ENCODE measurements at regions not wholly inside any gene's neighbourhood (a gene's known extent, or its start where the extent isn't known, plus 50 kb on each side); places are given as distances from the start of the nearest gene placed in this dataset.
"Not testable (repeated sequence)": the region's sequence is repeated elsewhere in the genome, so short reads cannot be mapped to it uniquely, and the experiment has no call there.

DNA sequence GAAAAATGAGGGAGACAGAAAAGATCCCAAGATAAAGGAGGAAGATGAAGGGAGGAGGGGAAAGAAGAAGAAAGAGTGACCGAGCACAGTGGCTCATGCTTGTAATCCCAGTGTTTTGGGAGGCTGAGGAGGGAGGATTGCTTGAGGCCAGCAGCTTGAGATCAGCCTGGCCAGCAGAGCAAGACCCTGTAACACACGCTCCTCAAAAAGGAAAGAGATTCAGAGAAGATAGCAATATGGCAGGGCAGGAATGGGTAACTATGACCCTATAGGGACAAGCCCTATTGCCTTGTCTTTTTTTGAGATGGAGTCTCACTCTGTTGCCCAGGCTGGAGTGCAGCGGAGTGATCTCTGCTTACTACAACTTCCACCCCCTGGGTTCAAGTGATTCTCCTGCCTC, 116.9 kb upstream of the MAP1LC3B2 start:
- no peak for DNase-seq (ENCODE audit: low read depth)
- no peak overlapping the region for H3K9ac ChIP-seq (ENCODE audit: low read length)
- H3K4me3 ChIP-seq (ENCODE audit: low read length): no peak overlapping the region
- H3K4me1 ChIP-seq (ENCODE audit: control insufficient read depth, insufficient read depth, low read length): peaks cover 4% of the 10 kb centered on the region
- no peaks in the 10 kb centered on the region for H3K9me3 ChIP-seq (ENCODE audit: control insufficient read depth, low read length)
- no peaks in the 10 kb centered on the region for H3K36me3 ChIP-seq (ENCODE audit: control insufficient read depth, insufficient read depth, low read length, severe bottlenecking)
- no peaks in the 10 kb centered on the region for H3K27me3 ChIP-seq (replicated peaks; ENCODE audit: control insufficient read depth, insufficient read depth, low read length)

GRCh38 chr12:116442946-116443345, 116.2 kb upstream of the MAP1LC3B2 start:
- Histone ChIP-seq H3K9ac (ENCODE audit: low read length) (no peak overlapping the region), H3K4me1 (ENCODE audit: control insufficient read depth, insufficient read depth, low read length) (peaks cover 4% of the 10 kb centered on the region), H3K27me3 (replicated peaks; ENCODE audit: control insufficient read depth, insufficient read depth, low read length) (no peaks in the 10 kb centered on the region), H3K36me3 (ENCODE audit: control insufficient read depth, insufficient read depth, low read length, severe bottlenecking) (no peaks in the 10 kb centered on the region), H3K4me3 (ENCODE audit: low read length) (no peak overlapping the region), H3K9me3 (ENCODE audit: control insufficient read depth, low read length) (no peaks in the 10 kb centered on the region)
- DNase-seq (ENCODE audit: low read depth): peak; percentile 50

DNA sequence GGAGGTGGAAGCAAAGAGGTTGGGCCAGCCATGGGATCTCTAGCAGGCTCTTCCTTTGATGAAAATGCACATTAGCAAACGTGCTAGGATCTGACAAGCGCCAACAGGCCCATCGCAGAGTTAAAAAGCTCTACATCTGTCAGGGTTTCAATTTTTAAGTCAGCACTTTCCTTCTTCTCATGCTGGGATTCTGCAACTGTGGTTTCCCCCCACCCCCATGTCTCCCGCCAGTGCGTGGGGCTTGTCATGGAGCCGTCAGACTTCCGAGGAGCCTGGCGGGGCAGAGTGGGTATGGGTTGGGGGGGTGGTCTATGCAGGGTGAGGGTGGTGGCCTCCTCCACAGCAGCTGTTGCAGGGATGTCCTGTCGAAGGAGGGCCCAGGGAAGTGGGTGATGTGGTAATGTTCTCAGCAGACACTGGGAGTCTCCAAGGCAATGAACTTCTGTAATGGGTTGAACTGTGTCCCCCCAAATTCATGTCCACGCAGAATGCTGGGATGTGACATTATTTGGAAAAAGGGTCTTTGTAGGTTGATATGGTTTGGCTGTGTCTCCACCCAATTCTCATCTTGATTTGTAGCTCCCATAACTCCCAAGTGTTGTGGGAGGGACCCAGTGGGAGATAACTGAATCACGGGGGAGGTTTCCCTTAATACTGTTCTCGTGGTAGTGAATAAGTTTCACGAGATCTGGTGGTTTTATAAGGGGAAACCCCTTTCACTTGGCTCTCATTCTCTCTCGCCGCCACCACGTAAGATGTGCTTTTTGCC, 115.2 kb upstream of the MAP1LC3B2 start:
- Histone ChIP-seq H3K9ac (ENCODE audit: low read length) (no peak overlapping the region), H3K9me3 (ENCODE audit: control insufficient read depth, low read length) (no peaks in the 10 kb centered on the region), H3K4me1 (ENCODE audit: control insufficient read depth, insufficient read depth, low read length) (peaks cover 4% of the 10 kb centered on the region), H3K27me3 (replicated peaks; ENCODE audit: control insufficient read depth, insufficient read depth, low read length) (no peaks in the 10 kb centered on the region), H3K4me3 (ENCODE audit: low read length) (no peak overlapping the region), H3K36me3 (ENCODE audit: control insufficient read depth, insufficient read depth, low read length, severe bottlenecking) (no peaks in the 10 kb centered on the region)
- no peak for DNase-seq (ENCODE audit: low read depth)

- peaks cover 4% of the 10 kb centered on the region for H3K4me1 ChIP-seq (ENCODE audit: control insufficient read depth, insufficient read depth, low read length)
- no peak overlapping the region for H3K9ac ChIP-seq (ENCODE audit: low read length)
- no peaks in the 10 kb centered on the region for H3K9me3 ChIP-seq (ENCODE audit: control insufficient read depth, low read length)
- no peak for DNase-seq (ENCODE audit: low read depth)
- no peak overlapping the region for H3K4me3 ChIP-seq (ENCODE audit: low read length)
- H3K36me3 ChIP-seq (ENCODE audit: control insufficient read depth, insufficient read depth, low read length, severe bottlenecking): no peaks in the 10 kb centered on the region
- no peaks in the 10 kb centered on the region for H3K27me3 ChIP-seq (replicated peaks; ENCODE audit: control insufficient read depth, insufficient read depth, low read length)
Measured at GRCh38 chr12:116444590-116444943, 114.6 kb upstream of the MAP1LC3B2 start.

- no peaks in the 10 kb centered on the region for H3K9me3 ChIP-seq (ENCODE audit: control insufficient read depth, low read length)
- DNase-seq (ENCODE audit: low read depth): no peak
- no peak overlapping the region for H3K4me3 ChIP-seq (ENCODE audit: low read length)
- H3K9ac ChIP-seq (ENCODE audit: low read length): no peak overlapping the region
- H3K36me3 ChIP-seq (ENCODE audit: control insufficient read depth, insufficient read depth, low read length, severe bottlenecking): no peaks in the 10 kb centered on the region
- H3K4me1 ChIP-seq (ENCODE audit: control insufficient read depth, insufficient read depth, low read length): peaks cover under 1% of the 10 kb centered on the region
- H3K27me3 ChIP-seq (replicated peaks; ENCODE audit: control insufficient read depth, insufficient read depth, low read length): no peaks in the 10 kb centered on the region
Measured at GRCh38 chr12:116448165-116448739, 110.9 kb upstream of the MAP1LC3B2 start.

GRCh38 chr12:116450406-116450910, 108.7 kb upstream of the MAP1LC3B2 start:
- Histone ChIP-seq H3K9me3 (ENCODE audit: control insufficient read depth, low read length) (no peaks in the 10 kb centered on the region), H3K36me3 (ENCODE audit: control insufficient read depth, insufficient read depth, low read length, severe bottlenecking) (no peaks in the 10 kb centered on the region), H3K4me1 (ENCODE audit: control insufficient read depth, insufficient read depth, low read length) (peaks cover 17% of the 10 kb centered on the region), H3K4me3 (ENCODE audit: low read length) (no peak overlapping the region), H3K27me3 (replicated peaks; ENCODE audit: control insufficient read depth, insufficient read depth, low read length) (no peaks in the 10 kb centered on the region), H3K9ac (ENCODE audit: low read length) (no peak overlapping the region)
- DNase-seq (ENCODE audit: low read depth): no peak

DNA sequence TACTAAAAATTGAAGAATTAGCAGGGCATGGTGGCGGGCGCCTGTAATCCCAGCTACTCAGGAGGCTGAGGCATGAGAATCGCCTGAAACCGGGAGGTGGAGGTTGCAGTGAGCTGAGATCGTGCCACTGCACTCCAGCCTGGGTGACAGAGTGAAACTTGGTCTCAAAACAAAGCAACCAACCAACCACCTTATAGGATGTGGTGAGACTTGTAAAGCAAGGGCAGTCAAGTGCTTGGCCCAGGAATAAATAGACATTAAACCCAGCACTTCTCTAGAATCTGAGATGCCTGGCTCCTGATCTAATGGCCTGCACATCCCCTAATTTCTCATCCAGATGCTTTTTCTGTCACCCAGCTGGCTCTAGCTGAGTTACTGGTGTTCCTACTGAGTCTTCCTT, 106.2 kb upstream of the MAP1LC3B2 start:
- not testable (repeated sequence) for DNase-seq (ENCODE audit: low read depth)

GRCh38 chr12:116453631-116454030, 105.5 kb upstream of the MAP1LC3B2 start:
- no peaks in the 10 kb centered on the region for H3K9me3 ChIP-seq (ENCODE audit: control insufficient read depth, low read length)
- no peak for DNase-seq (ENCODE audit: low read depth)
- H3K9ac ChIP-seq (ENCODE audit: low read length): no peak overlapping the region
- no peaks in the 10 kb centered on the region for H3K36me3 ChIP-seq (ENCODE audit: control insufficient read depth, insufficient read depth, low read length, severe bottlenecking)
- H3K4me1 ChIP-seq (ENCODE audit: control insufficient read depth, insufficient read depth, low read length): peaks cover 33% of the 10 kb centered on the region
- H3K27me3 ChIP-seq (replicated peaks; ENCODE audit: control insufficient read depth, insufficient read depth, low read length): no peaks in the 10 kb centered on the region
- H3K4me3 ChIP-seq (ENCODE audit: low read length): no peak overlapping the region

More for the DNA sequence above, 106.2 kb upstream of the MAP1LC3B2 start:
- H3K27me3 ChIP-seq (replicated peaks; ENCODE audit: control insufficient read depth, insufficient read depth, low read length); H3K9ac ChIP-seq (ENCODE audit: low read length); H3K36me3 ChIP-seq (ENCODE audit: control insufficient read depth, insufficient read depth, low read length, severe bottlenecking); H3K4me3 ChIP-seq (ENCODE audit: low read length); H3K9me3 ChIP-seq (ENCODE audit: control insufficient read depth, low read length): not testable (repeated sequence)
- peaks cover 33% of the 10 kb centered on the region for H3K4me1 ChIP-seq (ENCODE audit: control insufficient read depth, insufficient read depth, low read length)

GRCh38 chr12:116454076-116454475, 105.1 kb upstream of the MAP1LC3B2 start:
- Histone ChIP-seq H3K4me1 (ENCODE audit: control insufficient read depth, insufficient read depth, low read length) (peaks cover 33% of the 10 kb centered on the region), H3K36me3 (ENCODE audit: control insufficient read depth, insufficient read depth, low read length, severe bottlenecking) (no peaks in the 10 kb centered on the region), H3K9me3 (ENCODE audit: control insufficient read depth, low read length) (no peaks in the 10 kb centered on the region), H3K9ac (ENCODE audit: low read length) (no peak overlapping the region), H3K4me3 (ENCODE audit: low read length) (no peak overlapping the region), H3K27me3 (replicated peaks; ENCODE audit: control insufficient read depth, insufficient read depth, low read length) (no peaks in the 10 kb centered on the region)
- no peak for DNase-seq (ENCODE audit: low read depth)

- no peaks in the 10 kb centered on the region for H3K27me3 ChIP-seq (replicated peaks; ENCODE audit: control insufficient read depth, insufficient read depth, low read length)
- DNase-seq (ENCODE audit: low read depth): peak; percentile 78
- peak overlapping the region; percentile 87 for H3K9ac ChIP-seq (ENCODE audit: low read length)
- H3K4me1 ChIP-seq (ENCODE audit: control insufficient read depth, insufficient read depth, low read length): peaks cover 33% of the 10 kb centered on the region
- no peaks in the 10 kb centered on the region for H3K36me3 ChIP-seq (ENCODE audit: control insufficient read depth, insufficient read depth, low read length, severe bottlenecking)
- no peaks in the 10 kb centered on the region for H3K9me3 ChIP-seq (ENCODE audit: control insufficient read depth, low read length)
- H3K4me3 ChIP-seq (ENCODE audit: low read length): peak overlapping the region; percentile 43
Measured at GRCh38 chr12:116454950-116455447, 104.2 kb upstream of the MAP1LC3B2 start.

GRCh38 chr12:116455540-116456329, 103.4 kb upstream of the MAP1LC3B2 start:
- no peaks in the 10 kb centered on the region for H3K27me3 ChIP-seq (replicated peaks; ENCODE audit: control insufficient read depth, insufficient read depth, low read length)
- DNase-seq (ENCODE audit: low read depth): peak; percentile 92
- H3K4me1 ChIP-seq (ENCODE audit: control insufficient read depth, insufficient read depth, low read length): peaks cover 33% of the 10 kb centered on the region
- peak overlapping the region; percentile 75 for H3K4me3 ChIP-seq (ENCODE audit: low read length)
- H3K9ac ChIP-seq (ENCODE audit: low read length): peak overlapping the region; percentile 87
- H3K36me3 ChIP-seq (ENCODE audit: control insufficient read depth, insufficient read depth, low read length, severe bottlenecking): no peaks in the 10 kb centered on the region
- no peaks in the 10 kb centered on the region for H3K9me3 ChIP-seq (ENCODE audit: control insufficient read depth, low read length)
